GM12891 (cell line): ENCODE measurements at regions not wholly inside any gene's neighbourhood (a gene's known extent, or its start where the extent isn't known, plus 50 kb on each side); places are given as distances from the start of the nearest gene placed in this dataset.

Source experiments
- POLR2A ChIP-seq: IDR thresholded peaks from 2 replicates; pipeline ENCODE4 v1.6.1; 2011; ENCODE audit warnings: low read depth, low read length, control low read depth
- TAF1 ChIP-seq: IDR thresholded peaks from 2 replicates; pipeline ENCODE4 v1.6.1; 2011; ENCODE audit warnings: low read depth, low read length, control low read depth

DNA sequence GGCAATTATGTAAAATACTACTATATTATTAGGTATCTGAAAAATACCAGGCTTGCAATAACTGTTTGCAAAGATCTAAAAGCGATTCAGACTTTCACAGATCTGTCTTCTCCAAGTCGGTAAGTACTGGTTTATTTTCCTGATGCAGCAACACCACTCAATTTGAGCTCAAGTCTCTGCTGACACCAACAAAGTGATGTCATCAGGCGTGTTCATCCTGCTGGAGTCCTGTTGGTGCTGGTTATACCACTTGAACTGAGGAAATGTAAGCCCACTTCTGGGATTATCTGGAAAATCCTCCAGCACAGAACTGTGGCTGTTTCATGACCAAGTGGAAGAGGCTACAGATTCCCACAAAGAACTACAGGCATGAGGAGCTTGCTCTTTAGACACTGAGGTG is 267.6 kb downstream of the BCL2 start:
- TF ChIP-seq POLR2A = no peak
- no peak for TF ChIP-seq TAF1
